ENCODE measurements at regions not wholly inside any gene's neighbourhood (a gene's known extent, or its start where the extent isn't known, plus 50 kb on each side); places are given as distances from the start of the nearest gene placed in this dataset.

GRCh38 chr16:11409398-11409797, 64.1 kb downstream of the RMI2 start:
- TF ChIP-seq EZH2 (optimal IDR thresholded peaks at IDR 0.05; ENCODE audit: low read depth, low read length) (no peak), EZH2phosphoT487 (IDR thresholded peaks at IDR 0.05; ENCODE audit: low read length) (no peak)
- TF ChIP-seq, protein P1, sequence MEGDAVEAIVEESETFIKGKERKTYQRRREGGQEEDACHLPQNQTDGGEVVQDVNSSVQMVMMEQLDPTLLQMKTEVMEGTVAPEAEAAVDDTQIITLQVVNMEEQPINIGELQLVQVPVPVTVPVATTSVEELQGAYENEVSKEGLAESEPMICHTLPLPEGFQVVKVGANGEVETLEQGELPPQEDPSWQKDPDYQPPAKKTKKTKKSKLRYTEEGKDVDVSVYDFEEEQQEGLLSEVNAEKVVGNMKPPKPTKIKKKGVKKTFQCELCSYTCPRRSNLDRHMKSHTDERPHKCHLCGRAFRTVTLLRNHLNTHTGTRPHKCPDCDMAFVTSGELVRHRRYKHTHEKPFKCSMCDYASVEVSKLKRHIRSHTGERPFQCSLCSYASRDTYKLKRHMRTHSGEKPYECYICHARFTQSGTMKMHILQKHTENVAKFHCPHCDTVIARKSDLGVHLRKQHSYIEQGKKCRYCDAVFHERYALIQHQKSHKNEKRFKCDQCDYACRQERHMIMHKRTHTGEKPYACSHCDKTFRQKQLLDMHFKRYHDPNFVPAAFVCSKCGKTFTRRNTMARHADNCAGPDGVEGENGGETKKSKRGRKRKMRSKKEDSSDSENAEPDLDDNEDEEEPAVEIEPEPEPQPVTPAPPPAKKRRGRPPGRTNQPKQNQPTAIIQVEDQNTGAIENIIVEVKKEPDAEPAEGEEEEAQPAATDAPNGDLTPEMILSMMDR (IDR thresholded peaks at IDR 0.05; ENCODE audit: low read length) = no peak

Data from MM.1S (cell line).